HCT116 (cell line): ENCODE measurements at regions not wholly inside any gene's neighbourhood (a gene's known extent, or its start where the extent isn't known, plus 50 kb on each side); places are given as distances from the start of the nearest gene placed in this dataset.
A peak's percentile ranks its signal among the peaks of the same experiment; 100 is the strongest.

Experiments used
- ATAC-seq: fragments of 200-7000 bp; cut with Tn5 transposase; 2 replicates; pipeline ENCODE4 v1.9.1; 2020; ENCODE audit warnings: mild to moderate bottlenecking, moderate library complexity
- BruUV-seq: library from RNA; stranded (reverse); fragments of 400-500 nt; replicated peaks from 2 replicates; lab custom pipeline; 2021; lab: Mats Ljungman, UMichigan
- CTCF ChIA-PET: fragments of 300-600 bp; sonication (Branson Sonifier 250); formaldehyde crosslinking; loops from one replicate; lab custom pipeline; 2021; ENCODE audit warnings: antibody characterized with exemption; lab: Charles Lee
- POLR2A ChIA-PET: fragments of 300-600, 350-600 bp; sonication (Branson Sonifier 250); formaldehyde crosslinking; loops from one replicate; lab custom pipeline; 2021; ENCODE audit warnings: antibody characterized with exemption; lab: Charles Lee
- RAD21 ChIA-PET, 2 experiments: fragments of 300-600 bp; sonication (Branson Sonifier 250); formaldehyde crosslinking; loops; one replicate each; lab custom pipeline; 2023; ENCODE audit warnings: low total read pairs in 2 of 2; ENCODE audit not compliant: uncharacterized antibody in 2 of 2, unreplicated experiment in 2 of 2, low non-redundant PET in 1 of 2; lab: Charles Lee
- DNase-seq: peaks from one replicate; pipeline ENCODE4 v3.0.0-alpha.2; 2010; ENCODE audit warnings: low read depth, low spot score
- H2AFZ ChIP-seq: fragments of 200-600 bp; shearing (Covaris generic), sonication (generic); 2 replicates; pipeline ENCODE4 v1.6.1; 2017; ENCODE audit warnings: low read depth, mixed run types, mixed read lengths, antibody characterized with exemption, low read length; ENCODE audit not compliant: poor library complexity, severe bottlenecking
- H3K27ac ChIP-seq: 2 replicates; pipeline ENCODE4 v1.5.1; 2012; ENCODE audit warnings: low read depth, low read length
- H3K27me3 ChIP-seq: fragments of 200-600 bp; sonication (generic); 2 replicates; pipeline ENCODE4 v1.6.1; 2016; ENCODE audit warnings: mixed run types, low read length, mixed read lengths; ENCODE audit not compliant: insufficient read depth
- H3K36me3 ChIP-seq, 2 experiments: fragments of 200-500 bp in 1 of 2; fragments of 200-600 bp in 1 of 2; sonication (Bioruptor generic) in 1 of 2; sonication (generic) in 1 of 2; 2 replicates each; pipeline versions ENCODE4 v1.5.1 to v1.6.1; 2014 to 2016; ENCODE audit warnings: low read length in 2 of 2, inconsistent platforms in 1 of 2, mixed read lengths in 1 of 2, mixed run types in 1 of 2; ENCODE audit not compliant: insufficient read depth in 2 of 2, control insufficient read depth in 1 of 2
- H3K4me1 ChIP-seq, 2 experiments: fragments of 200-600 bp in 1 of 2; sonication (generic) in 1 of 2; 2 replicates each; pipeline versions ENCODE4 v1.5.1 to v1.6.1; 2012 to 2017; ENCODE audit warnings: low read length in 2 of 2, inconsistent platforms in 1 of 2, mild to moderate bottlenecking in 1 of 2, mixed read lengths in 1 of 2, mixed run types in 1 of 2, moderate library complexity in 1 of 2; ENCODE audit not compliant: insufficient read depth in 2 of 2, control insufficient read depth in 1 of 2
- H3K4me2 ChIP-seq: fragments of 200-600 bp; sonication (generic); 2 replicates; pipeline ENCODE4 v1.6.1; 2017; ENCODE audit warnings: mixed run types, low read length, mixed read lengths
- H3K4me3 ChIP-seq, 2 experiments: fragments of 200-600 bp in 1 of 2; sonication (generic) in 1 of 2; replicated peaks in 1 of 2; 2 replicates each; pipeline ENCODE4 v1.5.1; 2011 to 2016; ENCODE audit warnings: low read length in 2 of 2, control low read depth in 1 of 2, low read depth in 1 of 2, mild to moderate bottlenecking in 1 of 2, mixed read lengths in 1 of 2, mixed run types in 1 of 2
- H3K79me2 ChIP-seq: fragments of 200-600 bp; sonication (generic); 2 replicates; pipeline ENCODE4 v1.6.1; 2017; ENCODE audit warnings: mild to moderate bottlenecking, mixed run types, low read length, moderate library complexity, mixed read lengths; ENCODE audit not compliant: insufficient read depth
- H3K9ac ChIP-seq: fragments of 200-600 bp; sonication (generic); 2 replicates; pipeline ENCODE4 v1.6.1; 2016; ENCODE audit warnings: low read length, mixed read lengths
- H3K9me2 ChIP-seq: fragments of 200-600 bp; sonication (generic), shearing (Covaris generic); 2 replicates; pipeline ENCODE4 v1.6.1; 2017; ENCODE audit warnings: mixed run types, mild to moderate bottlenecking, moderate library complexity; ENCODE audit not compliant: insufficient read depth
- H3K9me3 ChIP-seq, 2 experiments: fragments of 200-500 bp in 1 of 2; fragments of 200-600 bp in 1 of 2; sonication (Bioruptor generic) in 1 of 2; sonication (generic) in 1 of 2; 2 replicates each; pipeline ENCODE4 v1.6.1; 2014 to 2017; ENCODE audit warnings: low read length in 2 of 2, mixed read lengths in 2 of 2, inconsistent platforms in 1 of 2, low read depth in 1 of 2, mild to moderate bottlenecking in 1 of 2, mixed run types in 1 of 2, moderate library complexity in 1 of 2; ENCODE audit not compliant: control insufficient read depth in 1 of 2, insufficient read depth in 1 of 2
- H4K20me1 ChIP-seq: fragments of 200-600 bp; sonication (generic), shearing (Covaris generic); 2 replicates; pipeline ENCODE4 v1.6.1; 2017; ENCODE audit warnings: mixed run types, mild to moderate bottlenecking, moderate library complexity; ENCODE audit not compliant: insufficient read depth
- CTCF ChIP-seq, 3 experiments: fragments of 200-600 bp in 1 of 3; sonication (generic) in 1 of 3; IDR thresholded peaks in 2 of 3; conservative IDR thresholded peaks in 1 of 3; 2 replicates each; pipeline ENCODE4 v1.5.1; 2012 to 2017; ENCODE audit warnings: low read depth in 2 of 3, low read length in 2 of 3, antibody characterized with exemption in 1 of 3, borderline replicate concordance in 1 of 3, control low read depth in 1 of 3, mild to moderate bottlenecking in 1 of 3, mixed read lengths in 1 of 3, mixed run types in 1 of 3, moderate library complexity in 1 of 3; ENCODE audit not compliant: insufficient read depth in 1 of 3
- FOSL1 ChIP-seq: IDR thresholded peaks from 2 replicates; pipeline ENCODE4 v1.6.1; 2012; ENCODE audit warnings: low read depth
- RAD21 ChIP-seq: IDR thresholded peaks from 2 replicates; pipeline ENCODE4 v1.6.1; 2012; ENCODE audit warnings: low read depth, mild to moderate bottlenecking
- SRF ChIP-seq: IDR thresholded peaks from 2 replicates; pipeline ENCODE4 v1.6.1; 2012; ENCODE audit warnings: low read depth
- ZBTB33 ChIP-seq: IDR thresholded peaks from 2 replicates; pipeline ENCODE4 v1.6.1; 2011; ENCODE audit warnings: mild to moderate bottlenecking, low read length, moderate library complexity; ENCODE audit not compliant: insufficient replicate concordance; ENCODE audit errors: extremely low read depth
- intact Hi-C: fragments of 100-400 bp; cut with micrococcal nuclease; formaldehyde crosslinking; loops from 2 replicates; pipeline ENCODE4 v1.10.0; 2022

GRCh38 chr2:225122583-225123486 lies 80.6 kb upstream of the DOCK10 start:
- no TSS peak for BruUV-seq
- Histone ChIP-seq H3K9me3 (no peaks in the 10 kb centered on the region), H3K4me1 (peaks cover 0 to 11% of the 10 kb centered on the region in 2 experiments; a peak in 2 of 4 replicates), H4K20me1 (no peaks in the 10 kb centered on the region), H3K36me3 (no peaks in the 10 kb centered on the region), H3K4me3 (no peak overlapping the region), H3K27ac (no peak overlapping the region), H3K27me3 (no peaks in the 10 kb centered on the region), H2AFZ (peak overlapping the region; percentile 95), H3K79me2 (no peaks in the 10 kb centered on the region), H3K9me2 (no peaks in the 10 kb centered on the region), H3K9ac (no peak overlapping the region), H3K4me2 (peak overlapping the region; percentile 48)
- TF ChIP-seq FOSL1 (no peak), CTCF (IDR thresholded peaks at IDR 0.05 in 2 of 3, conservative IDR thresholded peaks at IDR 0.05 in 1 of 3; ENCODE audit: borderline replicate concordance in 1 of 3, insufficient read depth in 1 of 3, low read depth in 2 of 3, low read length in 2 of 3) (peak in 2 of 3 experiments; percentile 38 to 39; a peak in 4 of 6 replicates), ZBTB33 (no peak), RAD21 (peak; percentile 62), SRF (no peak)
- DNase-seq (no peak), ATAC-seq (peak; percentile 60; the same call in 1 of the 2 replicates)
- intact Hi-C loops: loop anchor here (1.0 to 5.0 kb wide), 3 partner anchors 160 to 1984 kb away; no protein-coding TSS in a partner anchor
- POLR2A ChIA-PET: no interaction called here
- CTCF ChIA-PET: interaction anchor here (0.7 to 1.1 kb wide), 3 partner anchors 160 to 538 kb away, joined by 3 to 7 read pairs (median 3); no protein-coding TSS in a partner anchor
- RAD21 ChIA-PET: interaction anchor here (0.7 to 0.9 kb wide), 2 partner anchors 161 to 1353 kb away, joined by 3 to 4 read pairs; no protein-coding TSS in a partner anchor
